H9 (cell line): ENCODE measurements at regions not wholly inside any gene's neighbourhood (a gene's known extent, or its start where the extent isn't known, plus 50 kb on each side); places are given as distances from the start of the nearest gene placed in this dataset.

Experiments
- DNase-seq: peaks from one replicate; pipeline ENCODE4 v3.0.0-alpha.2; 2017
- H2AFZ ChIP-seq: one replicate; pipeline ENCODE4 v1.6.1; 2013; ENCODE audit warnings: mild to moderate bottlenecking, low read length, control low read depth, moderate library complexity
- H2AK5ac ChIP-seq: 2 replicates; pipeline ENCODE4 v1.6.1; 2013; ENCODE audit warnings: low read length, control low read depth, mixed read lengths; ENCODE audit not compliant: insufficient read length
- H2BK120ac ChIP-seq: one replicate; pipeline ENCODE4 v1.6.1; 2013; ENCODE audit warnings: low read depth, mild to moderate bottlenecking, low read length, control low read depth, inconsistent platforms; ENCODE audit not compliant: poor library complexity, severe bottlenecking
- H2BK12ac ChIP-seq: 2 replicates; pipeline ENCODE4 v1.6.1; 2013; ENCODE audit warnings: low read length, control low read depth, mixed read lengths, low read depth; ENCODE audit not compliant: insufficient read length
- H2BK15ac ChIP-seq: 2 replicates; pipeline ENCODE4 v1.6.1; 2013; ENCODE audit warnings: low read depth, low read length, control low read depth
- H2BK20ac ChIP-seq: one replicate; pipeline ENCODE4 v1.6.1; 2013; ENCODE audit warnings: low read depth, mild to moderate bottlenecking, low read length, control low read depth, inconsistent platforms; ENCODE audit not compliant: poor library complexity, severe bottlenecking
- H2BK5ac ChIP-seq: 2 replicates; pipeline ENCODE4 v1.6.1; 2013; ENCODE audit warnings: low read length, control low read depth, mixed read lengths; ENCODE audit not compliant: insufficient read length
- H3K14ac ChIP-seq: 2 replicates; pipeline ENCODE4 v1.6.1; 2013; ENCODE audit warnings: low read length, control low read depth; ENCODE audit not compliant: insufficient read depth
- H3K18ac ChIP-seq: 2 replicates; pipeline ENCODE4 v1.6.1; 2013; ENCODE audit warnings: low read depth, mild to moderate bottlenecking, mixed read lengths, low read length, control low read depth; ENCODE audit not compliant: insufficient read length
- H3K23ac ChIP-seq: 2 replicates; pipeline ENCODE4 v1.6.1; 2013; ENCODE audit warnings: low read length, control low read depth, mixed read lengths, low read depth; ENCODE audit not compliant: insufficient read length
- H3K23me2 ChIP-seq: 2 replicates; pipeline ENCODE4 v1.6.1; 2013; ENCODE audit warnings: low read depth, mild to moderate bottlenecking, mixed read lengths, low read length, control low read depth; ENCODE audit not compliant: insufficient read length, poor library complexity, severe bottlenecking
- H3K27ac ChIP-seq: 2 replicates; pipeline ENCODE4 v1.5.1; 2013; ENCODE audit warnings: low read length, control low read depth, mixed read lengths, low read depth; ENCODE audit not compliant: insufficient read length
- H3K27me3 ChIP-seq: 2 replicates; pipeline ENCODE4 v1.6.1; 2013; ENCODE audit warnings: low read length, control low read depth, inconsistent platforms; ENCODE audit not compliant: insufficient read depth
- H3K4ac ChIP-seq: 2 replicates; pipeline ENCODE4 v1.6.1; 2013; ENCODE audit warnings: low read depth, mild to moderate bottlenecking, control low read depth, inconsistent platforms, low read length, moderate library complexity
- H3K4me1 ChIP-seq: 2 replicates; pipeline ENCODE4 v1.6.1; 2013; ENCODE audit warnings: low read length, control low read depth, inconsistent platforms; ENCODE audit not compliant: insufficient read depth
- H3K4me2 ChIP-seq: 2 replicates; pipeline ENCODE4 v1.6.1; 2013; ENCODE audit warnings: low read length, control low read depth, mixed read lengths; ENCODE audit not compliant: insufficient read length, insufficient read depth
- H3K56ac ChIP-seq: 2 replicates; pipeline ENCODE4 v1.6.1; 2013; ENCODE audit warnings: low read depth, mild to moderate bottlenecking, mixed read lengths, low read length, control low read depth; ENCODE audit not compliant: insufficient read length
- H3K79me1 ChIP-seq: 2 replicates; pipeline ENCODE4 v1.6.1; 2013; ENCODE audit warnings: low read depth, mild to moderate bottlenecking, moderate library complexity, low read length, control low read depth, inconsistent platforms; ENCODE audit not compliant: insufficient read depth, poor library complexity, severe bottlenecking
- H3K79me2 ChIP-seq: 2 replicates; pipeline ENCODE4 v1.6.1; 2013; ENCODE audit warnings: low read length, control low read depth, inconsistent platforms; ENCODE audit not compliant: insufficient read depth
- H3K9ac ChIP-seq: 2 replicates; pipeline ENCODE4 v1.6.1; 2013; ENCODE audit warnings: low read length, control low read depth, mixed read lengths; ENCODE audit not compliant: insufficient read length; ENCODE audit errors: extremely low read depth
- H3K9me3 ChIP-seq: one replicate; pipeline ENCODE4 v1.6.1; 2013; ENCODE audit warnings: low read depth, low read length, inconsistent platforms; ENCODE audit not compliant: control insufficient read depth
- H3T11ph ChIP-seq: one replicate; pipeline ENCODE4 v1.6.1; 2013; ENCODE audit warnings: mild to moderate bottlenecking, low read length, control low read depth, inconsistent platforms
- H4K20me1 ChIP-seq: one replicate; pipeline ENCODE4 v1.6.1; 2013; ENCODE audit not compliant: control insufficient read depth, insufficient read length, insufficient read depth
- H4K5ac ChIP-seq: 2 replicates; pipeline ENCODE4 v1.6.1; 2013; ENCODE audit warnings: low read depth, mild to moderate bottlenecking, mixed read lengths, low read length, control low read depth; ENCODE audit not compliant: insufficient read length
- H4K8ac ChIP-seq: replicated peaks from 2 replicates; pipeline ENCODE4 v1.6.1; 2013; ENCODE audit warnings: low read length, control low read depth, mixed read lengths, low read depth; ENCODE audit not compliant: insufficient read length
- H4K91ac ChIP-seq: 2 replicates; pipeline ENCODE4 v1.6.1; 2013; ENCODE audit warnings: low read depth, mild to moderate bottlenecking, moderate library complexity, mixed read lengths, low read length, control low read depth; ENCODE audit not compliant: insufficient read length
- H3K27ac Mint-ChIP-seq, 3 experiments: 2 replicates in 2 of 3; 3 replicates in 1 of 3; pipeline ENCODE4 v1.8.0; 2020 to 2021; ENCODE audit warnings: mixed read lengths in 3 of 3, mild to moderate bottlenecking in 1 of 3, moderate library complexity in 1 of 3
- H3K27me3 Mint-ChIP-seq: 2 replicates; pipeline ENCODE4 v1.8.0; 2021; ENCODE audit warnings: low read depth, mild to moderate bottlenecking, moderate library complexity, mixed read lengths
- H3K36me3 Mint-ChIP-seq, 3 experiments: 2 replicates in 2 of 3; 3 replicates in 1 of 3; pipeline ENCODE4 v1.8.0; 2020 to 2021; ENCODE audit warnings: low read depth in 3 of 3, mixed read lengths in 3 of 3; ENCODE audit not compliant: insufficient read depth in 1 of 3
- H3K4me1 Mint-ChIP-seq, 2 experiments: 2 replicates each; pipeline ENCODE4 v1.8.0; 2020; ENCODE audit warnings: mixed read lengths in 2 of 2
- H3K4me3 Mint-ChIP-seq, 2 experiments: 2 replicates in 1 of 2; 3 replicates in 1 of 2; pipeline ENCODE4 v1.8.0; 2020 to 2021; ENCODE audit warnings: mild to moderate bottlenecking in 2 of 2, mixed read lengths in 2 of 2, moderate library complexity in 1 of 2
- H3K9me3 Mint-ChIP-seq, 2 experiments: 2 replicates in 1 of 2; 3 replicates in 1 of 2; pipeline ENCODE4 v1.8.0; 2020; ENCODE audit warnings: mild to moderate bottlenecking in 2 of 2, mixed read lengths in 2 of 2, moderate library complexity in 1 of 2
- WGBS: extraction: QIAGEN DNeasy Blood & Tissue Kit; methylation state at CpG from one replicate; pipeline ENCODE4 v1.1.7; 2013; ENCODE audit warnings: missing lambda C conversion rate, low lambda C conversion rate, mixed read lengths; ENCODE audit not compliant: insufficient read length; ENCODE audit errors: extremely low coverage; 5-methylcytosine and 5-hydroxymethylcytosine counted together
- TF ChIP-seq, protein P1 (sequence below): fragments of 200-600 bp; sonication (generic); conservative IDR thresholded peaks from 3 replicates; pipeline ENCODE4 v1.8.0; 2021; ENCODE audit warnings: antibody characterized with exemption, mild to moderate bottlenecking

DNA sequence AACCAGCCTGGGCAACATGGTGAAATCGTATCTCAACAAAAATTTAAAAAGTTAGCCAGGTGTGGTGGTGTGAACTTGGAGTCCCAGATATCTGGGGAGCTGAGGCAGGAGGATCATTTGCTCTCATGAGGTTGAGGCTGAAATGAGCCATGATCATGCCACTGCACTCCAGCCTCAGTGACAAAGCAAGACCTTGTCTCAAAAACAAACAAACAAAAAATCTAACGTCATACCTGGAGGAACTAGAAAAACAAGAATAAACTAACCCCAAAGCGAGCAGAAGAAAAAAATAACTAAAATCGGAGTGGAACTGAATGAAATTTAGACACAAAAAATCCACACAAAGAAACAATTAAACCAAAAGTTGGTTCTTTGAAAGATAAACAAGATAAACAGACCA lies 1885.1 kb downstream of the OLFM4 start:
- Histone ChIP-seq H3K18ac (no peak overlapping the region), H2AFZ (no peak overlapping the region), H3T11ph (no peak overlapping the region), H3K9ac (no peak overlapping the region), H3K56ac (no peak overlapping the region), H4K8ac (no peak overlapping the region), H3K27ac (no peak overlapping the region), H3K14ac (no peak overlapping the region), H3K4ac (no peak overlapping the region), H2AK5ac (no peak overlapping the region), H3K4me2 (no peak overlapping the region), H3K27me3 (no peaks in the 10 kb centered on the region), H3K79me2 (no peaks in the 10 kb centered on the region), H2BK12ac (no peak overlapping the region), H4K20me1 (no peaks in the 10 kb centered on the region), H2BK5ac (no peak overlapping the region), H3K4me1 (no peaks in the 10 kb centered on the region), H2BK120ac (no peak overlapping the region), H2BK15ac (no peak overlapping the region), H3K23ac (no peak overlapping the region), H3K23me2 (no peaks in the 10 kb centered on the region), H3K79me1 (no peaks in the 10 kb centered on the region), H3K9me3 (no peaks in the 10 kb centered on the region), H4K5ac (no peak overlapping the region), H2BK20ac (no peak overlapping the region), H4K91ac (no peak overlapping the region)
- DNase-seq, result no peak
- no peaks in the 10 kb centered on the region for H3K4me1 Mint-ChIP-seq
- no peak overlapping the region for H3K4me3 Mint-ChIP-seq
- H3K27ac Mint-ChIP-seq, result no peak overlapping the region; a peak in 1 of 7 replicates
- WGBS, result no CpG with 5 or more reads among the region's 4 CpGs
- H3K9me3 Mint-ChIP-seq, result peaks cover 9 to 12% of the 10 kb centered on the region in 2 experiments; a peak in 4 of 5 replicates
- no peaks in the 10 kb centered on the region; the same call in 1 of the 2 replicates for H3K27me3 Mint-ChIP-seq
- TF ChIP-seq, protein P1, sequence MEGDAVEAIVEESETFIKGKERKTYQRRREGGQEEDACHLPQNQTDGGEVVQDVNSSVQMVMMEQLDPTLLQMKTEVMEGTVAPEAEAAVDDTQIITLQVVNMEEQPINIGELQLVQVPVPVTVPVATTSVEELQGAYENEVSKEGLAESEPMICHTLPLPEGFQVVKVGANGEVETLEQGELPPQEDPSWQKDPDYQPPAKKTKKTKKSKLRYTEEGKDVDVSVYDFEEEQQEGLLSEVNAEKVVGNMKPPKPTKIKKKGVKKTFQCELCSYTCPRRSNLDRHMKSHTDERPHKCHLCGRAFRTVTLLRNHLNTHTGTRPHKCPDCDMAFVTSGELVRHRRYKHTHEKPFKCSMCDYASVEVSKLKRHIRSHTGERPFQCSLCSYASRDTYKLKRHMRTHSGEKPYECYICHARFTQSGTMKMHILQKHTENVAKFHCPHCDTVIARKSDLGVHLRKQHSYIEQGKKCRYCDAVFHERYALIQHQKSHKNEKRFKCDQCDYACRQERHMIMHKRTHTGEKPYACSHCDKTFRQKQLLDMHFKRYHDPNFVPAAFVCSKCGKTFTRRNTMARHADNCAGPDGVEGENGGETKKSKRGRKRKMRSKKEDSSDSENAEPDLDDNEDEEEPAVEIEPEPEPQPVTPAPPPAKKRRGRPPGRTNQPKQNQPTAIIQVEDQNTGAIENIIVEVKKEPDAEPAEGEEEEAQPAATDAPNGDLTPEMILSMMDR, result no peak
- H3K36me3 Mint-ChIP-seq, result peaks cover 0 to 24% (median 7%) of the 10 kb centered on the region in 3 experiments; a peak in 5 of 7 replicates
